RWPE1 (cell line): ENCODE measurements at regions not wholly inside any gene's neighbourhood (a gene's known extent, or its start where the extent isn't known, plus 50 kb on each side); places are given as distances from the start of the nearest gene placed in this dataset.

Experiments used
- CTCF ChIA-PET: fragments of 350-600 bp; sonication (Branson Sonifier 250); formaldehyde crosslinking; extraction: SDS; loops from one replicate; lab custom pipeline; 2021; lab: Yijun Ruan, JAX
- POLR2A ChIA-PET: fragments of 400-600 bp; formaldehyde crosslinking; extraction: SDS; loops from one replicate; lab custom pipeline; 2020; ENCODE audit warnings: antibody characterized with exemption; ENCODE audit not compliant: low non-redundant PET; lab: Yijun Ruan, JAX
- DNase-seq: peaks from one replicate; pipeline ENCODE4 v3.0.0; 2012; ENCODE audit warnings: low spot score
- H3K27ac ChIP-seq: fragments of 450-650 bp; 2 replicates; pipeline ENCODE4 v1.5.1; 2017
- CTCF ChIP-seq: fragments of 450-650 bp; conservative IDR thresholded peaks from 2 replicates; pipeline ENCODE4 v1.5.1; 2017; ENCODE audit warnings: low read depth, mild to moderate bottlenecking

- no peak overlapping the region for H3K27ac ChIP-seq
- POLR2A ChIA-PET: no interaction called here
- TF ChIP-seq CTCF: no peak
- CTCF ChIA-PET: no interaction called here
- no peak for DNase-seq
Measured at GRCh38 chr15:61295239-61295638, 66.1 kb upstream of the RORA start.

- no peak for DNase-seq
- CTCF ChIA-PET: interaction anchor here (1.0 kb wide), 1 partner anchor 551 kb away, joined by 5 read pairs; no protein-coding TSS in a partner anchor
- no peak overlapping the region for H3K27ac ChIP-seq
- TF ChIP-seq CTCF: no peak
- POLR2A ChIA-PET: no interaction called here
Measured at GRCh38 chr15:61282661-61283060, 53.6 kb upstream of the RORA start.

- ChIA-PET CTCF (no interaction called here), POLR2A (no interaction called here)
- DNase-seq: no peak
- TF ChIP-seq CTCF: no peak
- no peak overlapping the region for H3K27ac ChIP-seq
Measured at GRCh38 chr15:61281328-61281727, 52.2 kb upstream of the RORA start.
